Keratinocyte (primary cell): ENCODE measurements at regions not wholly inside any gene's neighbourhood (a gene's known extent, or its start where the extent isn't known, plus 50 kb on each side); places are given as distances from the start of the nearest gene placed in this dataset.

Experiments
- DNase-seq: peaks from one replicate; pipeline ENCODE4 v3.0.0-alpha.2; 2011; ENCODE audit warnings: low read depth, missing footprints, low spot score
- FAIRE-seq: peaks from 2 replicates; lab custom pipeline; 2011; peaks lifted over from hg19 to GRCh38; lab: Jason Lieb, UNC
- H2AFZ ChIP-seq: 2 replicates; pipeline ENCODE4 v1.6.0; 2012; ENCODE audit warnings: low read length, control low read depth, inconsistent platforms; ENCODE audit not compliant: control insufficient read depth
- H3K27ac ChIP-seq: 2 replicates; pipeline ENCODE4 v1.5.1; 2011; ENCODE audit warnings: low read length; ENCODE audit not compliant: control insufficient read depth, insufficient read depth
- H3K27me3 ChIP-seq: 3 replicates; pipeline ENCODE4 v1.6.0; 2011; ENCODE audit warnings: low read length; ENCODE audit not compliant: control insufficient read depth, insufficient read depth; ENCODE audit errors: extremely low read depth
- H3K36me3 ChIP-seq, 2 experiments: 2 replicates in 1 of 2; 3 replicates in 1 of 2; pipeline ENCODE4 v1.5.1; 2011; ENCODE audit warnings: low read length in 2 of 2, mild to moderate bottlenecking in 1 of 2; ENCODE audit not compliant: control insufficient read depth in 2 of 2, insufficient read depth in 2 of 2; ENCODE audit errors: extremely low read depth in 1 of 2
- H3K4me1 ChIP-seq: 3 replicates; pipeline ENCODE4 v1.5.1; 2011; ENCODE audit warnings: low read length; ENCODE audit not compliant: control insufficient read depth, insufficient read depth; ENCODE audit errors: extremely low read depth
- H3K4me2 ChIP-seq: 3 replicates; pipeline ENCODE4 v1.6.0; 2011; ENCODE audit warnings: low read depth, low read length; ENCODE audit not compliant: control insufficient read depth, insufficient read depth; ENCODE audit errors: extremely low read depth
- H3K4me3 ChIP-seq, 3 experiments: fragments of 200-600 bp in 1 of 3; sonication (generic) in 1 of 3; 2 replicates in 2 of 3; 3 replicates in 1 of 3; pipeline ENCODE4 v1.5.1; 2011 to 2016; ENCODE audit warnings: low read length in 3 of 3, mild to moderate bottlenecking in 3 of 3, control low read depth in 2 of 3, inconsistent platforms in 1 of 3, low read depth in 1 of 3, mixed read lengths in 1 of 3, mixed run types in 1 of 3, moderate library complexity in 1 of 3; ENCODE audit not compliant: control insufficient read depth in 2 of 3, insufficient read depth in 2 of 3; ENCODE audit errors: extremely low read depth in 1 of 3
- H3K79me2 ChIP-seq: 2 replicates; pipeline ENCODE4 v1.6.0; 2012; ENCODE audit warnings: low read length; ENCODE audit not compliant: control insufficient read depth, insufficient read depth
- H3K9ac ChIP-seq: 3 replicates; pipeline ENCODE4 v1.6.0; 2011; ENCODE audit warnings: low read length; ENCODE audit not compliant: control insufficient read depth, insufficient read depth; ENCODE audit errors: extremely low read depth
- H3K9me1 ChIP-seq: 3 replicates; pipeline ENCODE4 v1.6.0; 2011; ENCODE audit warnings: low read length; ENCODE audit not compliant: control insufficient read depth, insufficient read depth; ENCODE audit errors: extremely low read depth
- H3K9me3 ChIP-seq: 2 replicates; pipeline ENCODE4 v1.5.1; 2012; ENCODE audit warnings: low read depth, low read length; ENCODE audit not compliant: control insufficient read depth
- H4K20me1 ChIP-seq: 3 replicates; pipeline ENCODE4 v1.6.0; 2011; ENCODE audit warnings: low read length; ENCODE audit not compliant: control insufficient read depth, insufficient read depth; ENCODE audit errors: extremely low read depth
- EZH2 ChIP-seq: IDR thresholded peaks from one replicate; pipeline ENCODE4 v1.6.1; 2012; ENCODE audit warnings: inconsistent platforms, mild to moderate bottlenecking, low read length, moderate library complexity
- dilution Hi-C: fragments of 300-500 bp; cut with MboI; formaldehyde crosslinking; loops from one replicate; pipeline ENCODE4 v1.7.0; 2020; ENCODE audit warnings: low sequenced_read_pairs; ENCODE audit not compliant: extremely low pct_ligation_motif_present
- TF ChIP-seq, protein P1 (sequence below), 3 experiments: IDR thresholded peaks in 1 of 3; conservative IDR thresholded peaks in 1 of 3; optimal IDR thresholded peaks in 1 of 3; 2 replicates in 2 of 3; 3 replicates in 1 of 3; pipeline versions ENCODE3 to v1.5.1; 2011; ENCODE audit warnings: low read length in 3 of 3, mild to moderate bottlenecking in 3 of 3, moderate library complexity in 2 of 3, control low read depth in 1 of 3, inconsistent platforms in 1 of 3; ENCODE audit not compliant: insufficient read depth in 2 of 3; ENCODE audit errors: extremely low read depth in 1 of 3

DNA sequence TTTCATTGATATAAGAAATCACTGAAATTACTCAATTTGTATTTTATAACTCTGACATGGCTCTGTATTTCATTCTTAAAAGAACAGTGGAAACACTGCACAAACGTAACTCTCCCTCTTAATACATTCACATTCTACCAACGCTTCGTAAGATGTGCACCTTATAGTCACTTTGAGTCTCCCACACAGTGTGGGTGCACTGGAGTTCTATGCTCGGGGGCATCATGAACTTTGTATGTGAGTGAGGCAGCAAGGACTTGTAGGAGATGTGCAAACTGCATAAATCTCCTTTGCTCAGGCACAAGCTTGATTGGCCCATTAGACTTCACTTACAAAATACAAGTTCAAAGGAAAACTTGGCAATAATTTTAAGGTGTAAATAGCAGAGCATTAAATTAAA is 2385.0 kb upstream of the TENM3 start:
- Histone ChIP-seq H3K4me2 (no peak overlapping the region), H3K27ac (no peak overlapping the region), H3K27me3 (no peaks in the 10 kb centered on the region), H3K9me3 (peaks cover 2% of the 10 kb centered on the region), H3K9ac (no peak overlapping the region), H3K9me1 (no peaks in the 10 kb centered on the region), H3K4me1 (no peaks in the 10 kb centered on the region), H2AFZ (no peak overlapping the region), H3K79me2 (no peaks in the 10 kb centered on the region), H4K20me1 (no peaks in the 10 kb centered on the region), H3K36me3 (no peaks in the 10 kb centered on the region), H3K4me3 (no peak overlapping the region)
- dilution Hi-C loops: no loop called here
- FAIRE-seq (no peak), DNase-seq (no peak)
- no peak for TF ChIP-seq EZH2
- TF ChIP-seq, protein P1, sequence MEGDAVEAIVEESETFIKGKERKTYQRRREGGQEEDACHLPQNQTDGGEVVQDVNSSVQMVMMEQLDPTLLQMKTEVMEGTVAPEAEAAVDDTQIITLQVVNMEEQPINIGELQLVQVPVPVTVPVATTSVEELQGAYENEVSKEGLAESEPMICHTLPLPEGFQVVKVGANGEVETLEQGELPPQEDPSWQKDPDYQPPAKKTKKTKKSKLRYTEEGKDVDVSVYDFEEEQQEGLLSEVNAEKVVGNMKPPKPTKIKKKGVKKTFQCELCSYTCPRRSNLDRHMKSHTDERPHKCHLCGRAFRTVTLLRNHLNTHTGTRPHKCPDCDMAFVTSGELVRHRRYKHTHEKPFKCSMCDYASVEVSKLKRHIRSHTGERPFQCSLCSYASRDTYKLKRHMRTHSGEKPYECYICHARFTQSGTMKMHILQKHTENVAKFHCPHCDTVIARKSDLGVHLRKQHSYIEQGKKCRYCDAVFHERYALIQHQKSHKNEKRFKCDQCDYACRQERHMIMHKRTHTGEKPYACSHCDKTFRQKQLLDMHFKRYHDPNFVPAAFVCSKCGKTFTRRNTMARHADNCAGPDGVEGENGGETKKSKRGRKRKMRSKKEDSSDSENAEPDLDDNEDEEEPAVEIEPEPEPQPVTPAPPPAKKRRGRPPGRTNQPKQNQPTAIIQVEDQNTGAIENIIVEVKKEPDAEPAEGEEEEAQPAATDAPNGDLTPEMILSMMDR (optimal IDR thresholded peaks at IDR 0.05 in 1 of 3, IDR thresholded peaks at IDR 0.05 in 1 of 3, conservative IDR thresholded peaks at IDR 0.05 in 1 of 3; ENCODE audit: extremely low read depth in 1 of 3, insufficient read depth in 2 of 3, low read length in 3 of 3): no peak

DNA sequence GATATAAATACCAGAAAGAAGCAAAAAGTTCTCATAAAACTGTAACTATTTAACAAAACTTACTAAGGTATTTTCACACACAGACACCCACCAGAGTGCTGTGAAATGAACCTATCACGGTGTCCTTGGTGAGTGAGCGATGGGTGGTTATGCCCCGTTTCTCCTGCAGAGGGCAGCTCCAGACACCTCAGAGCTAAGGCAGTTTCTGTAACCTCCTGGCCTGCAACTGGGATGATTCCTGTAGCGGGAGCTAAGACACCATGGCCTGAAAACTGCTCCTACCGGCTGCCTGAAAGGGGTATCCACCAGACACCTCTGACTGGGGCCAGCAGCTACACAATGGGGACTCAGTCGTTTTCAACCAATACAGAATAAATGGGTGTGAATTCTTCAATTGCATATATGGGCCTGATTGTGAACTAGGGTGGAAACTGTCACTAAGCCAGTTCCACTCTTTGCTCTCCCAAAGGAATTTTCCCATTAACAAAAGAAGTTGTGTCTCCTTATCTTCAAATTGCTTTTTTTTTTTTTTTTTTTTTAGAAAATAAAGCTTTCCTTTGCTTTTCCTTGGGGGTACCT is 2375.8 kb upstream of the TENM3 start:
- Histone ChIP-seq H3K4me1 (no peaks in the 10 kb centered on the region), H3K9me1 (no peaks in the 10 kb centered on the region), H3K4me2 (no peak overlapping the region), H3K27me3 (no peaks in the 10 kb centered on the region), H3K79me2 (no peaks in the 10 kb centered on the region), H3K36me3 (no peaks in the 10 kb centered on the region), H3K4me3 (no peak overlapping the region), H3K9ac (no peak overlapping the region), H4K20me1 (no peaks in the 10 kb centered on the region), H3K9me3 (no peaks in the 10 kb centered on the region), H3K27ac (no peak overlapping the region), H2AFZ (no peak overlapping the region)
- dilution Hi-C loops: no loop called here
- DNase-seq (no peak), FAIRE-seq (no peak)
- TF ChIP-seq EZH2: no peak
- TF ChIP-seq, protein P1 (optimal IDR thresholded peaks at IDR 0.05 in 1 of 3, IDR thresholded peaks at IDR 0.05 in 1 of 3, conservative IDR thresholded peaks at IDR 0.05 in 1 of 3; ENCODE audit: extremely low read depth in 1 of 3, insufficient read depth in 2 of 3, low read length in 3 of 3): peak; percentile 57 to 84 (median 77)
